ENCODE measurements at regions not wholly inside any gene's neighbourhood (a gene's known extent, or its start where the extent isn't known, plus 50 kb on each side); places are given as distances from the start of the nearest gene placed in this dataset.

- DNase-seq (ENCODE audit: low spot score): no peak
These were observed 76.7 kb upstream of the UNC5A start for GRCh38 chr5:176733406-176734262.

- DNase-seq (ENCODE audit: low spot score): no peak
These were observed 75.5 kb upstream of the UNC5A start for GRCh38 chr5:176734756-176735342.

- DNase-seq (ENCODE audit: low spot score): no peak
These were observed 74.7 kb upstream of the UNC5A start for GRCh38 chr5:176735383-176736265.

GRCh38 chr5:176736301-176736930, 73.9 kb upstream of the UNC5A start:
- no peak for DNase-seq (ENCODE audit: low spot score)

- DNase-seq (ENCODE audit: low spot score): no peak
These were observed 73.2 kb upstream of the UNC5A start for GRCh38 chr5:176736931-176737745.

GRCh38 chr5:176737746-176738636, 72.4 kb upstream of the UNC5A start:
- DNase-seq (ENCODE audit: low spot score): no peak

- DNase-seq (ENCODE audit: low spot score): no peak
These were observed 71.6 kb upstream of the UNC5A start for GRCh38 chr5:176738637-176739250.

GRCh38 chr5:176739461-176740051, 70.8 kb upstream of the UNC5A start:
- no peak for DNase-seq (ENCODE audit: low spot score)

GRCh38 chr5:176740131-176740701, 70.1 kb upstream of the UNC5A start:
- no peak for DNase-seq (ENCODE audit: low spot score)

GRCh38 chr5:176740702-176741496, 69.5 kb upstream of the UNC5A start:
- no peak for DNase-seq (ENCODE audit: low spot score)

- DNase-seq (ENCODE audit: low spot score): no peak
These were observed 68.7 kb upstream of the UNC5A start for GRCh38 chr5:176741561-176742211.

- no peak for DNase-seq (ENCODE audit: low spot score)
These were observed 67.9 kb upstream of the UNC5A start for GRCh38 chr5:176742246-176743105.

GRCh38 chr5:176743136-176743861, 67.1 kb upstream of the UNC5A start:
- no peak for DNase-seq (ENCODE audit: low spot score)

GRCh38 chr5:176743868-176744583, 66.3 kb upstream of the UNC5A start:
- no peak for DNase-seq (ENCODE audit: low spot score)

- no peak for DNase-seq (ENCODE audit: low spot score)
These were observed 65.8 kb upstream of the UNC5A start for GRCh38 chr5:176744584-176744965.

All from Ammon's horn (tissue), 1 donor.